ENCODE measurements at regions not wholly inside any gene's neighbourhood (a gene's known extent, or its start where the extent isn't known, plus 50 kb on each side); places are given as distances from the start of the nearest gene placed in this dataset.
A peak's percentile ranks its signal among the peaks of the same experiment; 100 is the strongest.
"Not testable (repeated sequence)": the region's sequence is repeated elsewhere in the genome, so short reads cannot be mapped to it uniquely, and the experiment has no call there.

- not testable (repeated sequence) for H3K27ac ChIP-seq (ENCODE audit: low read depth, low read length)
These were observed 236.7 kb downstream of the SHCBP1 start for GRCh38 chr16:46384285-46385061.

GRCh38 chr16:46383581-46383980 is 237.6 kb downstream of the SHCBP1 start:
- H3K36me3 ChIP-seq (ENCODE audit: insufficient read depth, low read length); POLR2A ChIA-PET; H3K27ac ChIP-seq (ENCODE audit: low read depth, low read length); DNase-seq; CTCF ChIA-PET; H3K4me1 Mint-ChIP-seq; H3K27me3 Mint-ChIP-seq; H3K27ac Mint-ChIP-seq; H3K4me1 ChIP-seq (ENCODE audit: insufficient read depth, low read length); H3K4me3 ChIP-seq (ENCODE audit: low read length); H3K27me3 ChIP-seq (ENCODE audit: insufficient read depth, low read length, poor library complexity, severe bottlenecking); H3K9me3 ChIP-seq (ENCODE audit: low read length); H3K4me3 Mint-ChIP-seq: not testable (repeated sequence)
- Mint-ChIP-seq H3K36me3 (peaks cover 3 to 15% (median 5%) of the 10 kb centered on the region in 3 donors), H3K9me3 (peaks cover 7 to 32% (median 29%) of the 10 kb centered on the region in 5 donors)

More at GRCh38 chr16:46384285-46385061, 236.7 kb downstream of the SHCBP1 start:
- Mint-ChIP-seq H3K9me3 (peaks cover 7 to 32% (median 29%) of the 10 kb centered on the region in 5 donors), H3K36me3 (peaks cover 3 to 15% (median 5%) of the 10 kb centered on the region in 3 donors)
- POLR2A ChIA-PET; H3K4me1 Mint-ChIP-seq; H3K4me1 ChIP-seq (ENCODE audit: insufficient read depth, low read length); H3K27me3 ChIP-seq (ENCODE audit: insufficient read depth, low read length, poor library complexity, severe bottlenecking); CTCF ChIA-PET; H3K4me3 ChIP-seq (ENCODE audit: low read length); H3K9me3 ChIP-seq (ENCODE audit: low read length); H3K4me3 Mint-ChIP-seq; H3K27me3 Mint-ChIP-seq; H3K36me3 ChIP-seq (ENCODE audit: insufficient read depth, low read length); H3K27ac Mint-ChIP-seq: not testable (repeated sequence)
- peak in 1 of 5 donors; percentile 45 for DNase-seq

GRCh38 chr16:46382791-46383541 is 238.2 kb downstream of the SHCBP1 start:
- peaks cover 7 to 31% (median 29%) of the 10 kb centered on the region in 5 donors for H3K9me3 Mint-ChIP-seq
- POLR2A ChIA-PET, H3K4me1 Mint-ChIP-seq: not testable (repeated sequence)

GRCh38 chr16:46382079-46382478 is 239.1 kb downstream of the SHCBP1 start:
- H3K4me1 ChIP-seq (ENCODE audit: insufficient read depth, low read length); POLR2A ChIA-PET; H3K36me3 Mint-ChIP-seq; H3K27me3 ChIP-seq (ENCODE audit: insufficient read depth, low read length, poor library complexity, severe bottlenecking); H3K4me3 Mint-ChIP-seq; H3K4me1 Mint-ChIP-seq; DNase-seq; H3K36me3 ChIP-seq (ENCODE audit: insufficient read depth, low read length); H3K27ac Mint-ChIP-seq; H3K4me3 ChIP-seq (ENCODE audit: low read length); H3K27ac ChIP-seq (ENCODE audit: low read depth, low read length); H3K9me3 ChIP-seq (ENCODE audit: low read length); H3K27me3 Mint-ChIP-seq; CTCF ChIA-PET: not testable (repeated sequence)
- H3K9me3 Mint-ChIP-seq = peaks cover 3 to 24% (median 22%) of the 10 kb centered on the region in 5 donors

More at GRCh38 chr16:46382791-46383541, 238.2 kb downstream of the SHCBP1 start:
- DNase-seq = peak in 1 of 5 donors; percentile 40
- H3K9me3 ChIP-seq (ENCODE audit: low read length); H3K4me3 Mint-ChIP-seq; H3K27ac Mint-ChIP-seq; H3K4me1 ChIP-seq (ENCODE audit: insufficient read depth, low read length); H3K27ac ChIP-seq (ENCODE audit: low read depth, low read length); CTCF ChIA-PET; H3K27me3 Mint-ChIP-seq; H3K27me3 ChIP-seq (ENCODE audit: insufficient read depth, low read length, poor library complexity, severe bottlenecking); H3K36me3 ChIP-seq (ENCODE audit: insufficient read depth, low read length); H3K4me3 ChIP-seq (ENCODE audit: low read length): not testable (repeated sequence)
- H3K36me3 Mint-ChIP-seq = peaks cover 3 to 15% (median 5%) of the 10 kb centered on the region in 3 donors

GRCh38 chr16:46381344-46381743 is 239.8 kb downstream of the SHCBP1 start:
- H3K27ac ChIP-seq (ENCODE audit: low read depth, low read length); H3K4me3 ChIP-seq (ENCODE audit: low read length); H3K27me3 ChIP-seq (ENCODE audit: insufficient read depth, low read length, poor library complexity, severe bottlenecking); H3K4me1 Mint-ChIP-seq; H3K36me3 ChIP-seq (ENCODE audit: insufficient read depth, low read length); H3K9me3 ChIP-seq (ENCODE audit: low read length); POLR2A ChIA-PET; H3K4me1 ChIP-seq (ENCODE audit: insufficient read depth, low read length); CTCF ChIA-PET; H3K4me3 Mint-ChIP-seq; H3K27me3 Mint-ChIP-seq; H3K36me3 Mint-ChIP-seq; H3K27ac Mint-ChIP-seq; DNase-seq: not testable (repeated sequence)
- H3K9me3 Mint-ChIP-seq = peaks cover 3 to 20% (median 18%) of the 10 kb centered on the region in 5 donors

Measured in CD8-positive, alpha-beta memory T cell (primary cell).